HepG2 (cell line): ENCODE measurements at regions not wholly inside any gene's neighbourhood (a gene's known extent, or its start where the extent isn't known, plus 50 kb on each side); places are given as distances from the start of the nearest gene placed in this dataset.

Source experiments
- ATAC-seq: fragments of 200-7000 bp; cut with Tn5 transposase; 3 replicates; pipeline ENCODE4 v1.9.1; 2020; ENCODE audit warnings: mild to moderate bottlenecking, moderate library complexity
- BruUV-seq: library from RNA; stranded (reverse); fragments of 400-500 nt; replicated peaks from 2 replicates; lab custom pipeline; 2021; lab: Mats Ljungman, UMichigan
- CTCF ChIA-PET: fragments of 300-600 bp; formaldehyde crosslinking; extraction: SDS; loops from one replicate; lab custom pipeline; 2021; ENCODE audit warnings: low total read pairs, inconsistent platforms, low intra/inter-chr PET ratio; lab: Yijun Ruan, JAX
- POLR2A ChIA-PET: fragments of 350-600 bp; sonication (Branson Sonifier 250); formaldehyde crosslinking; loops from one replicate; lab custom pipeline; 2020; ENCODE audit warnings: antibody characterized with exemption, inconsistent platforms; lab: Yijun Ruan, JAX
- DNase-seq: peaks from one replicate; pipeline ENCODE4 v3.0.0-alpha.2; 2015; ENCODE audit warnings: low spot score
- FAIRE-seq: peaks from 3 replicates; lab custom pipeline; 2011; peaks lifted over from hg19 to GRCh38; lab: Jason Lieb, UNC
- H2AFZ ChIP-seq: one replicate; pipeline ENCODE4 v1.6.1; 2011; ENCODE audit warnings: low read length, inconsistent platforms
- H3K27ac ChIP-seq: fragments of 300-600 bp; 3 replicates; pipeline ENCODE4 v1.8.0; 2011; ENCODE audit warnings: mixed run types, mild to moderate bottlenecking, mixed read lengths, low read length, inconsistent platforms; ENCODE audit not compliant: insufficient read depth; ENCODE audit errors: extremely low read length
- H3K27me3 ChIP-seq, 2 experiments: fragments of 200-600 bp in 1 of 2; 2 replicates in 1 of 2; 3 replicates in 1 of 2; pipeline versions ENCODE4 v1.6.0 to v1.8.0; 2011; ENCODE audit warnings: low read length in 2 of 2, mild to moderate bottlenecking in 2 of 2, moderate library complexity in 2 of 2, inconsistent platforms in 1 of 2; ENCODE audit not compliant: insufficient read depth in 2 of 2, control insufficient read depth in 1 of 2
- H3K36me3 ChIP-seq, 2 experiments: fragments of 200-600 bp in 1 of 2; replicated peaks in 1 of 2; 2 replicates in 1 of 2; 3 replicates in 1 of 2; pipeline versions ENCODE4 v1.5.1 to v1.8.0; 2011; ENCODE audit warnings: low read length in 2 of 2, inconsistent platforms in 1 of 2; ENCODE audit not compliant: insufficient read depth in 2 of 2, control insufficient read depth in 1 of 2
- H3K4me1 ChIP-seq: 2 replicates; pipeline ENCODE4 v1.5.1; 2012; ENCODE audit warnings: low read length, inconsistent platforms; ENCODE audit not compliant: insufficient read depth
- H3K4me2 ChIP-seq: 2 replicates; pipeline ENCODE4 v1.6.0; 2011; ENCODE audit warnings: low read depth, low read length, inconsistent platforms
- H3K4me3 ChIP-seq, 3 experiments: fragments of 200-600 bp in 1 of 3; sonication (generic), shearing (Covaris generic) in 1 of 3; replicated peaks in 1 of 3; 2 replicates each; pipeline ENCODE4 v1.5.1; 2011 to 2016; ENCODE audit warnings: low read length in 3 of 3, inconsistent platforms in 2 of 3, low read depth in 2 of 3, mild to moderate bottlenecking in 2 of 3, control low read depth in 1 of 3, mixed read lengths in 1 of 3; ENCODE audit not compliant: insufficient read depth in 1 of 3
- H3K79me2 ChIP-seq: one replicate; pipeline ENCODE4 v1.6.1; 2011; ENCODE audit warnings: low read length, inconsistent platforms; ENCODE audit not compliant: insufficient read depth
- H3K9ac ChIP-seq: 2 replicates; pipeline ENCODE4 v1.6.0; 2011; ENCODE audit warnings: mild to moderate bottlenecking, low read depth, low read length, inconsistent platforms; ENCODE audit not compliant: insufficient read depth
- H3K9me3 ChIP-seq: 2 replicates; pipeline ENCODE4 v1.5.1; 2012; ENCODE audit warnings: mild to moderate bottlenecking, low read length
- H4K20me1 ChIP-seq: 2 replicates; pipeline ENCODE4 v1.6.0; 2011; ENCODE audit warnings: inconsistent platforms, mild to moderate bottlenecking, low read length, moderate library complexity; ENCODE audit not compliant: insufficient read depth
- CBX1 ChIP-seq: IDR thresholded peaks from one replicate; pipeline ENCODE4 v1.6.1; 2016; ENCODE audit warnings: antibody characterized with exemption, low read depth
- CEBPB ChIP-seq: IDR thresholded peaks from 2 replicates; pipeline ENCODE4 v1.6.1; 2011; ENCODE audit warnings: low read depth, low read length, improper control_type of control experiment, borderline replicate concordance
- HOXA9 ChIP-seq: sonication (generic); formaldehyde crosslinking; IDR thresholded peaks from 2 replicates; pipeline ENCODE4 v1.8.1; 2022; ENCODE audit warnings: missing genetic modification reagents, mild to moderate bottlenecking, moderate library complexity, borderline replicate concordance
- KMT2A ChIP-seq: sonication (generic); formaldehyde crosslinking; IDR thresholded peaks from 2 replicates; pipeline ENCODE4 v1.4.0; 2020; ENCODE audit warnings: missing genetic modification reagents
- MATR3 ChIP-seq: sonication (generic); formaldehyde crosslinking; IDR thresholded peaks from 2 replicates; pipeline ENCODE4 v1.4.0; 2020; ENCODE audit warnings: missing genetic modification reagents
- MYNN ChIP-seq: sonication (generic); formaldehyde crosslinking; IDR thresholded peaks from 2 replicates; pipeline ENCODE4 v1.4.0; 2020; ENCODE audit warnings: mild to moderate bottlenecking, low read depth, missing genetic modification reagents
- NR2C2 ChIP-seq: sonication (generic); formaldehyde crosslinking; IDR thresholded peaks from 2 replicates; pipeline ENCODE4 v1.4.0; 2020; ENCODE audit warnings: missing genetic modification reagents, mild to moderate bottlenecking, moderate library complexity, borderline replicate concordance
- RBM39 ChIP-seq: fragments of 200-400 bp; formaldehyde crosslinking; IDR thresholded peaks from one replicate; pipeline ENCODE4 v1.6.1; 2018; ENCODE audit warnings: antibody characterized with exemption, mild to moderate bottlenecking, low read depth, low read length; ENCODE audit not compliant: poor library complexity, severe bottlenecking
- REL ChIP-seq: sonication (generic); formaldehyde crosslinking; conservative IDR thresholded peaks from 2 replicates; pipeline ENCODE4 v1.8.0; 2022; ENCODE audit warnings: mild to moderate bottlenecking, missing genetic modification reagents, moderate library complexity
- ZBTB7B ChIP-seq: sonication (generic); formaldehyde crosslinking; IDR thresholded peaks from 2 replicates; pipeline ENCODE4 v1.4.0; 2020; ENCODE audit warnings: missing genetic modification reagents
- ZNF224 ChIP-seq: sonication (generic); formaldehyde crosslinking; IDR thresholded peaks from 2 replicates; pipeline ENCODE4 v1.5.0; 2020; ENCODE audit warnings: mild to moderate bottlenecking, missing genetic modification reagents
- ZNF816 ChIP-seq: sonication (generic); formaldehyde crosslinking; IDR thresholded peaks from 2 replicates; pipeline ENCODE4 v1.8.0; 2022; ENCODE audit warnings: missing genetic modification reagents, mild to moderate bottlenecking, borderline replicate concordance
- ZSCAN22 ChIP-seq: sonication (generic); formaldehyde crosslinking; IDR thresholded peaks from 2 replicates; pipeline ENCODE4 v1.4.0; 2020; ENCODE audit warnings: mild to moderate bottlenecking, missing genetic modification reagents
- WGBS: methylation state at CpG from one replicate; pipeline ENCODE4 v1.1.6; 2017; ENCODE audit warnings: low lambda C conversion rate; 5-methylcytosine and 5-hydroxymethylcytosine counted together
- in situ Hi-C: cut with HindIII; loops from 2 replicates; pipeline ENCODE4 v1.10.0; 2017; ENCODE audit warnings: low pct_unique_long_range_greater_than_20kb; ENCODE audit not compliant: extremely low pct_ligation_motif_present
- intact Hi-C: fragments of 100-400 bp; cut with micrococcal nuclease; formaldehyde crosslinking; loops from one replicate; pipeline ENCODE4 v1.10.0; 2022; ENCODE audit not compliant: unreplicated experiment
- TF ChIP-seq, protein P1 (sequence below): sonication (generic); formaldehyde crosslinking; IDR thresholded peaks from 2 replicates; pipeline ENCODE4 v1.8.0; 2022; ENCODE audit warnings: missing genetic modification reagents, mild to moderate bottlenecking, borderline replicate concordance
- TF ChIP-seq, protein P2 (sequence below): sonication (generic); formaldehyde crosslinking; IDR thresholded peaks from 2 replicates; pipeline ENCODE4 v1.4.0; 2020; ENCODE audit warnings: missing genetic modification reagents
- TF ChIP-seq, protein P3 (sequence below): sonication (generic); formaldehyde crosslinking; IDR thresholded peaks from 2 replicates; pipeline ENCODE4 v1.9.0; 2022; ENCODE audit warnings: low read depth, missing genetic modification reagents
- TF ChIP-seq, protein P4 (sequence below): sonication (generic); formaldehyde crosslinking; IDR thresholded peaks from 2 replicates; pipeline ENCODE4 v1.4.0; 2020; ENCODE audit warnings: mild to moderate bottlenecking, missing genetic modification reagents, borderline replicate concordance

DNA sequence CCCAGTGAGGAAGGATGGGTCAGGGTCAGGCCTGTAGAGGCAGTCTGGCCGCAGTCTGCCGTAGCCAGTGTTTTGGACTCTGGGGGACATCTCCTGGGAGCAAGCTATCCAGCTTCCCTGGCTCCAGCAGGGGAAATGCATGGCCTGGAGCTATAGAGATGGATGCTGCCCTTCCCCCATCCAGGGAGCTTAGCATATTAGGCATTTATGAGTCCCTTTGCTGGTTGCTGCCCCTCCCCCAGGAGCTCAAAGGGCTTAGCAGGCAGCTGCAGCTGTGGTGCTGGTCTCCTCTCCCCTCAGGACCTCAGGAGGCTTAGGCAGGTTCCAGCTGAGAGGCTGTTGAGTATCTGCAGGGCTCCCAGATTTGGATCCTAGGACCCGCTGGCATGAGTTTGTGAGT, 1158.7 kb downstream of the DTWD2 start:
- FAIRE-seq (no peak), ATAC-seq (no peak), DNase-seq (no peak)
- ChIA-PET CTCF (no interaction called here), POLR2A (no interaction called here)
- no peak overlapping the region for H3K4me3 ChIP-seq
- no peaks in the 10 kb centered on the region for H3K27me3 ChIP-seq
- H3K9me3 ChIP-seq, result no peaks in the 10 kb centered on the region; the same call in none of the 2 replicates
- no peaks in the 10 kb centered on the region for H4K20me1 ChIP-seq
- WGBS, result no CpG with 5 or more reads among the region's 3 CpGs
- no peak overlapping the region for H3K4me2 ChIP-seq
- H3K9ac ChIP-seq, result no peak overlapping the region
- H3K27ac ChIP-seq, result no peak overlapping the region
- no peak overlapping the region for H2AFZ ChIP-seq
- H3K79me2 ChIP-seq, result no peaks in the 10 kb centered on the region
- no peak for TF ChIP-seq ZBTB7B (CRISPR knock-in tag)
- TF ChIP-seq, protein P1, sequence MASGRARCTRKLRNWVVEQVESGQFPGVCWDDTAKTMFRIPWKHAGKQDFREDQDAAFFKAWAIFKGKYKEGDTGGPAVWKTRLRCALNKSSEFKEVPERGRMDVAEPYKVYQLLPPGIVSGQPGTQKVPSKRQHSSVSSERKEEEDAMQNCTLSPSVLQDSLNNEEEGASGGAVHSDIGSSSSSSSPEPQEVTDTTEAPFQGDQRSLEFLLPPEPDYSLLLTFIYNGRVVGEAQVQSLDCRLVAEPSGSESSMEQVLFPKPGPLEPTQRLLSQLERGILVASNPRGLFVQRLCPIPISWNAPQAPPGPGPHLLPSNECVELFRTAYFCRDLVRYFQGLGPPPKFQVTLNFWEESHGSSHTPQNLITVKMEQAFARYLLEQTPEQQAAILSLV (CRISPR knock-in tag), result no peak
- no peak for TF ChIP-seq ZSCAN22
- TF ChIP-seq KMT2A (CRISPR knock-in tag), result no peak
- TF ChIP-seq MATR3 (CRISPR knock-in tag), result no peak
- TF ChIP-seq MYNN (CRISPR knock-in tag), result no peak
- TF ChIP-seq, protein P2, sequence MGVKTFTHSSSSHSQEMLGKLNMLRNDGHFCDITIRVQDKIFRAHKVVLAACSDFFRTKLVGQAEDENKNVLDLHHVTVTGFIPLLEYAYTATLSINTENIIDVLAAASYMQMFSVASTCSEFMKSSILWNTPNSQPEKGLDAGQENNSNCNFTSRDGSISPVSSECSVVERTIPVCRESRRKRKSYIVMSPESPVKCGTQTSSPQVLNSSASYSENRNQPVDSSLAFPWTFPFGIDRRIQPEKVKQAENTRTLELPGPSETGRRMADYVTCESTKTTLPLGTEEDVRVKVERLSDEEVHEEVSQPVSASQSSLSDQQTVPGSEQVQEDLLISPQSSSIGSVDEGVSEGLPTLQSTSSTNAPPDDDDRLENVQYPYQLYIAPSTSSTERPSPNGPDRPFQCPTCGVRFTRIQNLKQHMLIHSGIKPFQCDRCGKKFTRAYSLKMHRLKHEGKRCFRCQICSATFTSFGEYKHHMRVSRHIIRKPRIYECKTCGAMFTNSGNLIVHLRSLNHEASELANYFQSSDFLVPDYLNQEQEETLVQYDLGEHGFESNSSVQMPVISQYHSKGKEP (CRISPR knock-in tag), result no peak
- no peak for TF ChIP-seq NR2C2 (CRISPR knock-in tag)
- no peak for TF ChIP-seq RBM39
- TF ChIP-seq CBX1, result no peak
- no peak for TF ChIP-seq ZNF224 (CRISPR knock-in tag)
- no peak for TF ChIP-seq CEBPB
- TF ChIP-seq ZNF816, result no peak
- TF ChIP-seq, protein P3, sequence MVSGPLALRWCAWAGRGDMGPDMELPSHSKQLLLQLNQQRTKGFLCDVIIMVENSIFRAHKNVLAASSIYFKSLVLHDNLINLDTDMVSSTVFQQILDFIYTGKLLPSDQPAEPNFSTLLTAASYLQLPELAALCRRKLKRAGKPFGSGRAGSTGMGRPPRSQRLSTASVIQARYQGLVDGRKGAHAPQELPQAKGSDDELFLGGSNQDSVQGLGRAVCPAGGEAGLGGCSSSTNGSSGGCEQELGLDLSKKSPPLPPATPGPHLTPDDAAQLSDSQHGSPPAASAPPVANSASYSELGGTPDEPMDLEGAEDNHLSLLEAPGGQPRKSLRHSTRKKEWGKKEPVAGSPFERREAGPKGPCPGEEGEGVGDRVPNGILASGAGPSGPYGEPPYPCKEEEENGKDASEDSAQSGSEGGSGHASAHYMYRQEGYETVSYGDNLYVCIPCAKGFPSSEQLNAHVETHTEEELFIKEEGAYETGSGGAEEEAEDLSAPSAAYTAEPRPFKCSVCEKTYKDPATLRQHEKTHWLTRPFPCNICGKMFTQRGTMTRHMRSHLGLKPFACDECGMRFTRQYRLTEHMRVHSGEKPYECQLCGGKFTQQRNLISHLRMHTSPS (CRISPR knock-in tag), result no peak
- no peak for TF ChIP-seq HOXA9 (CRISPR knock-in tag)
- TF ChIP-seq, protein P4, sequence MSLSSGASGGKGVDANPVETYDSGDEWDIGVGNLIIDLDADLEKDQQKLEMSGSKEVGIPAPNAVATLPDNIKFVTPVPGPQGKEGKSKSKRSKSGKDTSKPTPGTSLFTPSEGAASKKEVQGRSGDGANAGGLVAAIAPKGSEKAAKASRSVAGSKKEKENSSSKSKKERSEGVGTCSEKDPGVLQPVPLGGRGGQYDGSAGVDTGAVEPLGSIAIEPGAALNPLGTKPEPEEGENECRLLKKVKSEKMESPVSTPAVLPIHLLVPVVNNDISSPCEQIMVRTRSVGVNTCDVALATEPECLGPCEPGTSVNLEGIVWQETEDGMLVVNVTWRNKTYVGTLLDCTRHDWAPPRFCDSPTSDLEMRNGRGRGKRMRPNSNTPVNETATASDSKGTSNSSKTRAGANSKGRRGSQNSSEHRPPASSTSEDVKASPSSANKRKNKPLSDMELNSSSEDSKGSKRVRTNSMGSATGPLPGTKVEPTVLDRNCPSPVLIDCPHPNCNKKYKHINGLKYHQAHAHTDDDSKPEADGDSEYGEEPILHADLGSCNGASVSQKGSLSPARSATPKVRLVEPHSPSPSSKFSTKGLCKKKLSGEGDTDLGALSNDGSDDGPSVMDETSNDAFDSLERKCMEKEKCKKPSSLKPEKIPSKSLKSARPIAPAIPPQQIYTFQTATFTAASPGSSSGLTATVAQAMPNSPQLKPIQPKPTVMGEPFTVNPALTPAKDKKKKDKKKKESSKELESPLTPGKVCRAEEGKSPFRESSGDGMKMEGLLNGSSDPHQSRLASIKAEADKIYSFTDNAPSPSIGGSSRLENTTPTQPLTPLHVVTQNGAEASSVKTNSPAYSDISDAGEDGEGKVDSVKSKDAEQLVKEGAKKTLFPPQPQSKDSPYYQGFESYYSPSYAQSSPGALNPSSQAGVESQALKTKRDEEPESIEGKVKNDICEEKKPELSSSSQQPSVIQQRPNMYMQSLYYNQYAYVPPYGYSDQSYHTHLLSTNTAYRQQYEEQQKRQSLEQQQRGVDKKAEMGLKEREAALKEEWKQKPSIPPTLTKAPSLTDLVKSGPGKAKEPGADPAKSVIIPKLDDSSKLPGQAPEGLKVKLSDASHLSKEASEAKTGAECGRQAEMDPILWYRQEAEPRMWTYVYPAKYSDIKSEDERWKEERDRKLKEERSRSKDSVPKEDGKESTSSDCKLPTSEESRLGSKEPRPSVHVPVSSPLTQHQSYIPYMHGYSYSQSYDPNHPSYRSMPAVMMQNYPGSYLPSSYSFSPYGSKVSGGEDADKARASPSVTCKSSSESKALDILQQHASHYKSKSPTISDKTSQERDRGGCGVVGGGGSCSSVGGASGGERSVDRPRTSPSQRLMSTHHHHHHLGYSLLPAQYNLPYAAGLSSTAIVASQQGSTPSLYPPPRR (CRISPR knock-in tag), result no peak
- no peak for TF ChIP-seq REL (CRISPR knock-in tag)
- intact Hi-C loops (no loop called here), in situ Hi-C loops (no loop called here)
- H3K36me3 ChIP-seq, result no peaks in the 10 kb centered on the region
- no peaks in the 10 kb centered on the region for H3K4me1 ChIP-seq
- no TSS peak for BruUV-seq
